NT2/D1 (cell line): ENCODE measurements at regions not wholly inside any gene's neighbourhood (a gene's known extent, or its start where the extent isn't known, plus 50 kb on each side); places are given as distances from the start of the nearest gene placed in this dataset.

Experiments
- SUZ12 ChIP-seq: IDR thresholded peaks from 2 replicates; pipeline ENCODE4 v1.6.1; 2011; ENCODE audit not compliant: insufficient read length, insufficient read depth; ENCODE audit errors: extremely low read depth
- YY1 ChIP-seq: IDR thresholded peaks from 2 replicates; pipeline ENCODE4 v1.6.1; 2011; ENCODE audit not compliant: insufficient read length, insufficient read depth
- ZNF274 ChIP-seq: IDR thresholded peaks from 2 replicates; pipeline ENCODE4 v1.6.1; 2011; ENCODE audit warnings: mild to moderate bottlenecking, low read depth, low read length

DNA sequence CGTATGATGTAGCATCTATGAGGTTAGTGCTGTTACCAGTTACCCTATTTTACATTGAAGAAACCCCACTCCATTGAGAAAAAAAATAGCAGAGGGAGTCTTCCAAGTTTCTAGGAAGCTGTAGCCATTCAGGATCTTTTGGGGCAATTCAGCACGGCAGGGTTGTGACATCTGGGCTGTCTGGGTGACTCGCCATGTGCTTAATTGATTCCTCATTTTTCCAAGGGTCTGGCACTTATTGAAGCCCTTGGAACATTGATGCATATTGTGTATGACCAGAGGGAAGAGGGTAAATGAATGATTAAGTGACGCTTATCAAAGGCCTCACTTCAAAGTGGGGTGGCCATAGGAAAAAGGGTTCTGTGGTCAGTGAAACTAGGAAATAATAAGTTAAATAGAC, 248.7 kb downstream of the ARHGAP12 start:
- no peak for TF ChIP-seq SUZ12
- TF ChIP-seq YY1 = no peak
- no peak for TF ChIP-seq ZNF274
